AG09319 (cell line): ENCODE measurements at regions not wholly inside any gene's neighbourhood (a gene's known extent, or its start where the extent isn't known, plus 50 kb on each side); places are given as distances from the start of the nearest gene placed in this dataset.

Experiments
- DNase-seq: peaks from one replicate; pipeline ENCODE4 v3.0.0-alpha.2; 2010; ENCODE audit warnings: low read depth; ENCODE audit errors: extremely low read depth
- CTCF ChIP-seq: IDR thresholded peaks from 2 replicates; pipeline ENCODE4 v1.5.1; 2011; ENCODE audit warnings: low read depth, mild to moderate bottlenecking, inconsistent platforms, low read length, moderate library complexity

- DNase-seq = no peak
- no peak for TF ChIP-seq CTCF
Observed at GRCh38 chr5:117999939-118000549, 988.3 kb downstream of the DTWD2 start.

DNA sequence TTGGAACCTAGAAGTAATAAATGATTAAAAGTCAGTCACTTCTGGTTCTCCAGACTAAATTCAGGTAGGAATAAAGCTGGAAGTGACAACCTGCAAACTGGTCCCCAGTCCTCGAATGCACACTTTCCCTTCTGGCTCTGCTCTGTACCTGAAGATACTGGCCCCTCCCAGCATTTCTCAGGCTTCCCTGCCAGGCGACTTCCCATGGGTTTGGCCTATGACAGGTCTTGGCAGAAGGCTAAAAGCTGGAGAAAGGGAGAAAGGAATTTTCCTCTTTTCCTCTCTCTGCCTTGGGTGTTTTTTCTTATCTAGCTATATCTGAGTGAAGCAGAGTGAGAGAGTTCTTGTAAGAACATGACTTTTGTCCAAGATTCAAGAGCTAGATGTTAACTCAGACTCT lies 1005.7 kb downstream of the DTWD2 start:
- DNase-seq = no peak
- no peak for TF ChIP-seq CTCF

DNA sequence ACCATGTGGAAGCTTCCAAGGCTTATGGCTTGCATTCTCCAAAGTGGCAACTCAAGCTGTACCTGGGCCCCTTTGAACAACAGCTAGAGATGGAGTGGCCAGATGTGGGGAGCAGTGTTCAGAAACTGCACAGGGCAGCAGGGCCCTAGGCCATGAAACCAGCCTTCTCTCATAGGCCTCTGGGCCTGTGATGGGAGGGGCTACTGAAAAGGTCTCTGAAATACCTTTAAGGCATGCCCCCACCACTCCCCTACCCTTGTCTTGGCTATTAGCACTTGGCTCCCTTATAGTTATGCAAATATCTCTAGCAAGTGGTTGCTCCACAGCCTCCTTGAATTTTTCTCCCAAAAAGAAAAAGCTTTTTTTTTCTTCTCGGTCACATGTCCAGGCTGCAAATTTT lies 1014.6 kb downstream of the DTWD2 start:
- TF ChIP-seq CTCF = no peak
- DNase-seq = no peak

GRCh38 chr5:117955831-117956230 lies 1032.5 kb downstream of the DTWD2 start:
- no peak for TF ChIP-seq CTCF
- DNase-seq = no peak

- peak; percentile 18 for DNase-seq
- no peak for TF ChIP-seq CTCF
Observed at GRCh38 chr5:117954331-117954730, 1034.0 kb downstream of the DTWD2 start.

GRCh38 chr5:117953272-117953671 lies 1035.1 kb downstream of the DTWD2 start:
- TF ChIP-seq CTCF = no peak
- DNase-seq = no peak

- DNase-seq = no peak
Observed at GRCh38 chr5:117947836-117948235, 1040.5 kb downstream of the DTWD2 start.

More at GRCh38 chr5:117947836-117948235, 1040.5 kb downstream of the DTWD2 start:
- no peak for TF ChIP-seq CTCF
